GM18867 (cell line): ENCODE measurements at regions not wholly inside any gene's neighbourhood (a gene's known extent, or its start where the extent isn't known, plus 50 kb on each side); places are given as distances from the start of the nearest gene placed in this dataset.

Source experiments
- ATAC-seq: cut with Tn5 transposase; IDR thresholded peaks from one replicate; pipeline ENCODE4 v1.9.1; 2021; ENCODE audit warnings: mild to moderate bottlenecking, moderate library complexity; ENCODE audit not compliant: unreplicated experiment

- ATAC-seq = no peak
These were observed 70.6 kb upstream of the TCF21 start for GRCh38 chr6:133818320-133818719.

- ATAC-seq = no peak
These were observed 68.7 kb upstream of the TCF21 start for GRCh38 chr6:133820208-133820607.

- ATAC-seq = no peak
These were observed 61.1 kb upstream of the TCF21 start for GRCh38 chr6:133827766-133828165.

GRCh38 chr6:133833949-133834359, 55.0 kb upstream of the TCF21 start:
- ATAC-seq = no peak

GRCh38 chr6:133834472-133835170, 54.3 kb upstream of the TCF21 start:
- no peak for ATAC-seq

- no peak for ATAC-seq
These were observed 53.0 kb upstream of the TCF21 start for GRCh38 chr6:133835901-133836300.

- ATAC-seq = peak; percentile 71
These were observed 51.0 kb upstream of the TCF21 start for GRCh38 chr6:133837801-133838349.
